Liver (tissue), 8 donors: ENCODE measurements at regions not wholly inside any gene's neighbourhood (a gene's known extent, or its start where the extent isn't known, plus 50 kb on each side); places are given as distances from the start of the nearest gene placed in this dataset.

ENCODE experiments used
- DNase-seq: peaks from one replicate; pipeline ENCODE4 v3.0.0-alpha.2; 2017; ENCODE audit warnings: low spot score
- H3K27ac ChIP-seq, 2 donors: one replicate each; pipeline ENCODE4 v1.7.0; 2013; ENCODE audit warnings: inconsistent platforms in 2 of 2, low read length in 2 of 2, control low read depth in 1 of 2, low read depth in 1 of 2, mild to moderate bottlenecking in 1 of 2
- H3K27me3 ChIP-seq, 4 donors: one replicate each; pipeline versions ENCODE4 v1.6.1 to v1.7.0; 2013; ENCODE audit warnings: low read length in 3 of 4, inconsistent platforms in 1 of 4, mild to moderate bottlenecking in 1 of 4, moderate library complexity in 1 of 4; ENCODE audit not compliant: control insufficient read depth in 4 of 4, insufficient read depth in 4 of 4
- H3K36me3 ChIP-seq, 4 donors: one replicate each; pipeline versions ENCODE4 v1.6.1 to v1.7.0; 2013; ENCODE audit warnings: low read length in 3 of 4, mild to moderate bottlenecking in 3 of 4, low read depth in 1 of 4, moderate library complexity in 1 of 4; ENCODE audit not compliant: control insufficient read depth in 4 of 4, insufficient read depth in 3 of 4
- H3K4me1 ChIP-seq, 4 donors: one replicate each; pipeline versions ENCODE4 v1.6.1 to v1.7.0; 2013; ENCODE audit warnings: low read length in 3 of 4, mild to moderate bottlenecking in 3 of 4, moderate library complexity in 1 of 4; ENCODE audit not compliant: control insufficient read depth in 4 of 4, insufficient read depth in 4 of 4
- H3K4me3 ChIP-seq, 3 donors: one replicate each; pipeline versions ENCODE4 v1.6.1 to v1.7.0; 2013; ENCODE audit warnings: low read length in 3 of 3, control low read depth in 1 of 3, low read depth in 1 of 3, mild to moderate bottlenecking in 1 of 3
- H3K9ac ChIP-seq, 2 donors: one replicate each; pipeline ENCODE4 v1.7.0; 2013; ENCODE audit warnings: low read length in 2 of 2, mild to moderate bottlenecking in 2 of 2, moderate library complexity in 2 of 2, control low read depth in 1 of 2, low read depth in 1 of 2
- H3K9me3 ChIP-seq, 4 donors: one replicate each; pipeline versions ENCODE4 v1.6.1 to v1.7.0; 2013; ENCODE audit warnings: low read length in 3 of 4; ENCODE audit not compliant: control insufficient read depth in 4 of 4
- ATF3 ChIP-seq: IDR thresholded peaks from 2 replicates; pipeline ENCODE4 v1.6.1; 2016; ENCODE audit warnings: antibody characterized with exemption
- EGR1 ChIP-seq, 2 donors: IDR thresholded peaks; 2 replicates each; pipeline ENCODE4 v1.6.1; 2016 to 2018; ENCODE audit warnings: antibody characterized with exemption in 2 of 2, low read depth in 2 of 2
- FOXA1 ChIP-seq: IDR thresholded peaks from 2 replicates; pipeline ENCODE4 v1.6.1; 2016; ENCODE audit warnings: antibody characterized with exemption
- FOXA2 ChIP-seq: IDR thresholded peaks from 2 replicates; pipeline ENCODE4 v1.6.1; 2016; ENCODE audit warnings: antibody characterized with exemption
- GABPA ChIP-seq, 2 donors: IDR thresholded peaks in 1 of 2; conservative IDR thresholded peaks in 1 of 2; 2 replicates each; pipeline ENCODE4 v1.6.1; 2016; ENCODE audit warnings: antibody characterized with exemption in 2 of 2, mild to moderate bottlenecking in 1 of 2, moderate library complexity in 1 of 2
- HNF4A ChIP-seq, 2 donors: conservative IDR thresholded peaks; 2 replicates each; pipeline ENCODE4 v1.6.1; 2016; ENCODE audit warnings: antibody characterized with exemption in 2 of 2, mild to moderate bottlenecking in 2 of 2
- HNF4G ChIP-seq: IDR thresholded peaks from 2 replicates; pipeline ENCODE4 v1.6.1; 2016; ENCODE audit warnings: antibody characterized with exemption
- JUND ChIP-seq, 2 donors: IDR thresholded peaks; 2 replicates each; pipeline ENCODE4 v1.6.1; 2016; ENCODE audit warnings: antibody characterized with exemption in 2 of 2
- NR2F2 ChIP-seq: IDR thresholded peaks from 2 replicates; pipeline ENCODE4 v1.6.1; 2016; ENCODE audit warnings: antibody characterized with exemption
- RAD21 ChIP-seq, 2 donors: IDR thresholded peaks; 2 replicates each; pipeline ENCODE4 v1.6.1; 2016; ENCODE audit warnings: antibody characterized with exemption in 2 of 2, mild to moderate bottlenecking in 2 of 2
- REST ChIP-seq: IDR thresholded peaks from 2 replicates; pipeline ENCODE4 v1.6.1; 2016; ENCODE audit warnings: antibody characterized with exemption, mild to moderate bottlenecking
- RXRA ChIP-seq, 2 donors: IDR thresholded peaks; 2 replicates each; pipeline ENCODE4 v1.6.1; 2017 to 2018; ENCODE audit warnings: antibody characterized with exemption in 2 of 2, mild to moderate bottlenecking in 1 of 2
- SP1 ChIP-seq: IDR thresholded peaks from 2 replicates; pipeline ENCODE4 v1.6.1; 2018; ENCODE audit warnings: antibody characterized with exemption, mild to moderate bottlenecking
- TAF1 ChIP-seq: conservative IDR thresholded peaks from 2 replicates; pipeline ENCODE4 v1.6.1; 2016; ENCODE audit warnings: antibody characterized with exemption, mild to moderate bottlenecking
- YY1 ChIP-seq: IDR thresholded peaks from 2 replicates; pipeline ENCODE4 v1.6.1; 2016; ENCODE audit warnings: antibody characterized with exemption, mild to moderate bottlenecking
- ZBTB33 ChIP-seq: IDR thresholded peaks from 2 replicates; pipeline ENCODE4 v1.6.1; 2016; ENCODE audit warnings: antibody characterized with exemption
- WGBS: extraction: QIAGEN DNeasy Blood & Tissue Kit; methylation state at CpG from one replicate; pipeline ENCODE4 v1.1.7; 2013; 5-methylcytosine and 5-hydroxymethylcytosine counted together
- TF ChIP-seq, protein P1 (sequence below): IDR thresholded peaks from 2 replicates; pipeline ENCODE4 v1.6.1; 2016; ENCODE audit warnings: antibody characterized with exemption
- TF ChIP-seq, protein P2 (sequence below): fragments of 150-350 bp; IDR thresholded peaks from 2 replicates; pipeline ENCODE4 v1.5.1; 2017; ENCODE audit warnings: improper control_type of control experiment, low read depth, low read length; ENCODE audit not compliant: missing input control
- donor health status: healthy.
- donor health status: healthy.
- donor health status: healthy.
- donor health status: healthy.
- donor health status: healthy.

GRCh38 chr14:53500191-53500590 lies 347.1 kb upstream of the DDHD1 start:
- DNase-seq, result no peak
- H3K9me3 ChIP-seq, result peaks cover 0 to 6% (median 4%) of the 10 kb centered on the region in 4 donors
- no peaks in the 10 kb centered on the region for H3K36me3 ChIP-seq
- no peak overlapping the region for H3K9ac ChIP-seq
- H3K4me1 ChIP-seq, result no peaks in the 10 kb centered on the region
- H3K27ac ChIP-seq, result no peak overlapping the region
- H3K4me3 ChIP-seq, result no peak overlapping the region
- 98% methylated on average over 1 of the region's 1 CpG for WGBS
- TF ChIP-seq RXRA (IDR thresholded peaks at IDR 0.05) (no peak), JUND (IDR thresholded peaks at IDR 0.05) (no peak), HNF4G (no peak), YY1 (no peak), EGR1 (IDR thresholded peaks at IDR 0.05; ENCODE audit: low read depth in 2 of 2) (no peak), GABPA (IDR thresholded peaks at IDR 0.05 in 1 of 2, conservative IDR thresholded peaks at IDR 0.05 in 1 of 2) (no peak), RAD21 (IDR thresholded peaks at IDR 0.05) (no peak), HNF4A (conservative IDR thresholded peaks at IDR 0.05) (no peak), ATF3 (no peak), ZBTB33 (no peak), NR2F2 (no peak), FOXA2 (no peak), REST (no peak), SP1 (no peak), TAF1 (no peak), FOXA1 (no peak)
- TF ChIP-seq, protein P1, sequence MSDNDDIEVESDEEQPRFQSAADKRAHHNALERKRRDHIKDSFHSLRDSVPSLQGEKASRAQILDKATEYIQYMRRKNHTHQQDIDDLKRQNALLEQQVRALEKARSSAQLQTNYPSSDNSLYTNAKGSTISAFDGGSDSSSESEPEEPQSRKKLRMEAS, result no peak
- TF ChIP-seq, protein P2, sequence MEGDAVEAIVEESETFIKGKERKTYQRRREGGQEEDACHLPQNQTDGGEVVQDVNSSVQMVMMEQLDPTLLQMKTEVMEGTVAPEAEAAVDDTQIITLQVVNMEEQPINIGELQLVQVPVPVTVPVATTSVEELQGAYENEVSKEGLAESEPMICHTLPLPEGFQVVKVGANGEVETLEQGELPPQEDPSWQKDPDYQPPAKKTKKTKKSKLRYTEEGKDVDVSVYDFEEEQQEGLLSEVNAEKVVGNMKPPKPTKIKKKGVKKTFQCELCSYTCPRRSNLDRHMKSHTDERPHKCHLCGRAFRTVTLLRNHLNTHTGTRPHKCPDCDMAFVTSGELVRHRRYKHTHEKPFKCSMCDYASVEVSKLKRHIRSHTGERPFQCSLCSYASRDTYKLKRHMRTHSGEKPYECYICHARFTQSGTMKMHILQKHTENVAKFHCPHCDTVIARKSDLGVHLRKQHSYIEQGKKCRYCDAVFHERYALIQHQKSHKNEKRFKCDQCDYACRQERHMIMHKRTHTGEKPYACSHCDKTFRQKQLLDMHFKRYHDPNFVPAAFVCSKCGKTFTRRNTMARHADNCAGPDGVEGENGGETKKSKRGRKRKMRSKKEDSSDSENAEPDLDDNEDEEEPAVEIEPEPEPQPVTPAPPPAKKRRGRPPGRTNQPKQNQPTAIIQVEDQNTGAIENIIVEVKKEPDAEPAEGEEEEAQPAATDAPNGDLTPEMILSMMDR, result no peak
- no peaks in the 10 kb centered on the region for H3K27me3 ChIP-seq
